HCT116 (cell line): ENCODE measurements at regions not wholly inside any gene's neighbourhood (a gene's known extent, or its start where the extent isn't known, plus 50 kb on each side); places are given as distances from the start of the nearest gene placed in this dataset.

ENCODE experiments used
- ATAC-seq: fragments of 200-7000 bp; cut with Tn5 transposase; 2 replicates; pipeline ENCODE4 v1.9.1; 2020; ENCODE audit warnings: mild to moderate bottlenecking, moderate library complexity
- BruUV-seq: library from RNA; stranded (reverse); fragments of 400-500 nt; replicated peaks from 2 replicates; lab custom pipeline; 2021; lab: Mats Ljungman, UMichigan
- CTCF ChIA-PET: fragments of 300-600 bp; sonication (Branson Sonifier 250); formaldehyde crosslinking; loops from one replicate; lab custom pipeline; 2021; ENCODE audit warnings: antibody characterized with exemption; lab: Charles Lee
- POLR2A ChIA-PET: fragments of 300-600, 350-600 bp; sonication (Branson Sonifier 250); formaldehyde crosslinking; loops from one replicate; lab custom pipeline; 2021; ENCODE audit warnings: antibody characterized with exemption; lab: Charles Lee
- RAD21 ChIA-PET, 2 experiments: fragments of 300-600 bp; sonication (Branson Sonifier 250); formaldehyde crosslinking; loops; one replicate each; lab custom pipeline; 2023; ENCODE audit warnings: low total read pairs in 2 of 2; ENCODE audit not compliant: uncharacterized antibody in 2 of 2, unreplicated experiment in 2 of 2, low non-redundant PET in 1 of 2; lab: Charles Lee
- DNase-seq: peaks from one replicate; pipeline ENCODE4 v3.0.0-alpha.2; 2010; ENCODE audit warnings: low read depth, low spot score
- H2AFZ ChIP-seq: fragments of 200-600 bp; shearing (Covaris generic), sonication (generic); 2 replicates; pipeline ENCODE4 v1.6.1; 2017; ENCODE audit warnings: low read depth, mixed run types, mixed read lengths, antibody characterized with exemption, low read length; ENCODE audit not compliant: poor library complexity, severe bottlenecking
- H3K27ac ChIP-seq: 2 replicates; pipeline ENCODE4 v1.5.1; 2012; ENCODE audit warnings: low read depth, low read length
- H3K27me3 ChIP-seq: fragments of 200-600 bp; sonication (generic); 2 replicates; pipeline ENCODE4 v1.6.1; 2016; ENCODE audit warnings: mixed run types, low read length, mixed read lengths; ENCODE audit not compliant: insufficient read depth
- H3K36me3 ChIP-seq, 2 experiments: fragments of 200-500 bp in 1 of 2; fragments of 200-600 bp in 1 of 2; sonication (Bioruptor generic) in 1 of 2; sonication (generic) in 1 of 2; 2 replicates each; pipeline versions ENCODE4 v1.5.1 to v1.6.1; 2014 to 2016; ENCODE audit warnings: low read length in 2 of 2, inconsistent platforms in 1 of 2, mixed read lengths in 1 of 2, mixed run types in 1 of 2; ENCODE audit not compliant: insufficient read depth in 2 of 2, control insufficient read depth in 1 of 2
- H3K4me1 ChIP-seq, 2 experiments: fragments of 200-600 bp in 1 of 2; sonication (generic) in 1 of 2; 2 replicates each; pipeline versions ENCODE4 v1.5.1 to v1.6.1; 2012 to 2017; ENCODE audit warnings: low read length in 2 of 2, inconsistent platforms in 1 of 2, mild to moderate bottlenecking in 1 of 2, mixed read lengths in 1 of 2, mixed run types in 1 of 2, moderate library complexity in 1 of 2; ENCODE audit not compliant: insufficient read depth in 2 of 2, control insufficient read depth in 1 of 2
- H3K4me2 ChIP-seq: fragments of 200-600 bp; sonication (generic); 2 replicates; pipeline ENCODE4 v1.6.1; 2017; ENCODE audit warnings: mixed run types, low read length, mixed read lengths
- H3K4me3 ChIP-seq, 2 experiments: fragments of 200-600 bp in 1 of 2; sonication (generic) in 1 of 2; replicated peaks in 1 of 2; 2 replicates each; pipeline ENCODE4 v1.5.1; 2011 to 2016; ENCODE audit warnings: low read length in 2 of 2, control low read depth in 1 of 2, low read depth in 1 of 2, mild to moderate bottlenecking in 1 of 2, mixed read lengths in 1 of 2, mixed run types in 1 of 2
- H3K79me2 ChIP-seq: fragments of 200-600 bp; sonication (generic); 2 replicates; pipeline ENCODE4 v1.6.1; 2017; ENCODE audit warnings: mild to moderate bottlenecking, mixed run types, low read length, moderate library complexity, mixed read lengths; ENCODE audit not compliant: insufficient read depth
- H3K9ac ChIP-seq: fragments of 200-600 bp; sonication (generic); 2 replicates; pipeline ENCODE4 v1.6.1; 2016; ENCODE audit warnings: low read length, mixed read lengths
- H3K9me2 ChIP-seq: fragments of 200-600 bp; sonication (generic), shearing (Covaris generic); 2 replicates; pipeline ENCODE4 v1.6.1; 2017; ENCODE audit warnings: mixed run types, mild to moderate bottlenecking, moderate library complexity; ENCODE audit not compliant: insufficient read depth
- H3K9me3 ChIP-seq, 2 experiments: fragments of 200-500 bp in 1 of 2; fragments of 200-600 bp in 1 of 2; sonication (Bioruptor generic) in 1 of 2; sonication (generic) in 1 of 2; 2 replicates each; pipeline ENCODE4 v1.6.1; 2014 to 2017; ENCODE audit warnings: low read length in 2 of 2, mixed read lengths in 2 of 2, inconsistent platforms in 1 of 2, low read depth in 1 of 2, mild to moderate bottlenecking in 1 of 2, mixed run types in 1 of 2, moderate library complexity in 1 of 2; ENCODE audit not compliant: control insufficient read depth in 1 of 2, insufficient read depth in 1 of 2
- H4K20me1 ChIP-seq: fragments of 200-600 bp; sonication (generic), shearing (Covaris generic); 2 replicates; pipeline ENCODE4 v1.6.1; 2017; ENCODE audit warnings: mixed run types, mild to moderate bottlenecking, moderate library complexity; ENCODE audit not compliant: insufficient read depth
- CEBPB ChIP-seq: IDR thresholded peaks from 2 replicates; pipeline ENCODE4 v1.6.1; 2012; ENCODE audit warnings: low read depth
- ELF1 ChIP-seq: IDR thresholded peaks from 2 replicates; pipeline ENCODE4 v1.6.1; 2012; ENCODE audit warnings: low read depth, borderline replicate concordance
- EZH2phosphoT487 ChIP-seq: fragments of 200-600 bp; IDR thresholded peaks from 2 replicates; pipeline ENCODE4 v1.6.1; 2018; ENCODE audit warnings: antibody characterized with exemption, borderline replicate concordance
- POLR2A ChIP-seq: IDR thresholded peaks from 2 replicates; pipeline ENCODE4 v1.7.0; 2011; ENCODE audit warnings: borderline replicate concordance; ENCODE audit not compliant: insufficient read depth, insufficient read length; ENCODE audit errors: extremely low read depth
- POLR2AphosphoS5 ChIP-seq: IDR thresholded peaks from 2 replicates; pipeline ENCODE4 v1.6.1; 2011; ENCODE audit warnings: mild to moderate bottlenecking, low read depth, low read length, moderate library complexity
- SIN3A ChIP-seq: IDR thresholded peaks from 2 replicates; pipeline ENCODE4 v1.6.1; 2012; ENCODE audit warnings: low read depth
- SP1 ChIP-seq: IDR thresholded peaks from 2 replicates; pipeline ENCODE4 v1.6.1; 2012; ENCODE audit warnings: low read depth
- SRF ChIP-seq: IDR thresholded peaks from 2 replicates; pipeline ENCODE4 v1.6.1; 2012; ENCODE audit warnings: low read depth
- TCF7L2 ChIP-seq: IDR thresholded peaks from 2 replicates; pipeline ENCODE4 v1.7.0; 2011; ENCODE audit warnings: borderline replicate concordance, inconsistent platforms; ENCODE audit not compliant: insufficient read depth, insufficient read length; ENCODE audit errors: extremely low read depth
- YY1 ChIP-seq: IDR thresholded peaks from 2 replicates; pipeline ENCODE4 v1.6.1; 2011; ENCODE audit warnings: low read length, low read depth, moderate library complexity, mild to moderate bottlenecking; ENCODE audit not compliant: insufficient replicate concordance; ENCODE audit errors: extremely low read depth
- ZFX ChIP-seq: fragments of 450-650 bp; IDR thresholded peaks from 2 replicates; pipeline ENCODE4 v1.6.1; 2017
- ZNF274 ChIP-seq: fragments of 200-500 bp; sonication (Bioruptor generic); IDR thresholded peaks from 2 replicates; pipeline ENCODE4 v1.6.1; 2014; ENCODE audit warnings: mild to moderate bottlenecking, low read depth, low read length, inconsistent platforms
- intact Hi-C: fragments of 100-400 bp; cut with micrococcal nuclease; formaldehyde crosslinking; loops from 2 replicates; pipeline ENCODE4 v1.10.0; 2022
- TF ChIP-seq, protein P1 (sequence below): IDR thresholded peaks from 2 replicates; pipeline ENCODE4 v1.6.1; 2011; ENCODE audit warnings: mild to moderate bottlenecking, low read length, moderate library complexity; ENCODE audit not compliant: insufficient replicate concordance; ENCODE audit errors: extremely low read depth
- TF ChIP-seq, protein P2 (sequence below): IDR thresholded peaks from 2 replicates; pipeline ENCODE4 v1.6.1; 2012
- TF ChIP-seq, protein P3 (sequence below), 3 experiments: fragments of 200-600 bp in 1 of 3; sonication (generic) in 1 of 3; IDR thresholded peaks in 2 of 3; conservative IDR thresholded peaks in 1 of 3; 2 replicates each; pipeline ENCODE4 v1.5.1; 2012 to 2017; ENCODE audit warnings: low read depth in 2 of 3, low read length in 2 of 3, antibody characterized with exemption in 1 of 3, borderline replicate concordance in 1 of 3, control low read depth in 1 of 3, mild to moderate bottlenecking in 1 of 3, mixed read lengths in 1 of 3, mixed run types in 1 of 3, moderate library complexity in 1 of 3; ENCODE audit not compliant: insufficient read depth in 1 of 3
- TF ChIP-seq, protein P4 (sequence below): IDR thresholded peaks from 2 replicates; pipeline ENCODE4 v1.6.1; 2012

DNA sequence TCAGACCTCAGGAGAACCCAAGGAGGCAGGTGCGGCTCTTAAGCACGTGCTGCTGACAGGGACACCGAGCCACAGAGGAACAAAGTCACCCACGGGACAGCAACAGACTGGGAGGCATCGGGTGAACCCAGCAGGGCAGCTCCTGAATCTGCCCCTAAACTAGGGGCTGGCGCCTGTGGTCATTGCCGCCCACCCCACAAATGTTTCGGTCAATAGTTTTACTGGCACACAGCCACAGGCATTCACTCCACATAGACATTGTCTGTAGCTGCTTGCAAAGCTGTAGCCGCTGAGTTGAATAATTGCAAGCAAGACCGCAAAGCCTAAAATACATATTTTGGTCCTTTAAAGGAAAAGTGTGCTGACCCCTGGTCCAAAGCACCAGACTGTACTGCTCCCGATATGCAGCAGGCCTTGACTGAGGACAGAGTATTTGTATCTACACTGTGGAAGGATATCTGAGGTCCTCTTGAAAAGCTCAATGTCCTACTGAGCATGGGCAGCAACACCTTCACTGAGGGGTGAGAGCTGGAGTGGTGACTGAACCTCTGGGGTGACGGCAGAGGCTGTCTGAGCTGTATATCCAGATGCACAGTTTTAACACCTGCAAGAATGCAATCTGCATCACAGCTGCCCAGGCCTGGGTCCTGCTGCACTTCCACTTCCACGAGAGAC, 310.3 kb downstream of the THBS2 start:
- H3K9me2 ChIP-seq: no peaks in the 10 kb centered on the region
- H3K27me3 ChIP-seq: peaks cover 9% of the 10 kb centered on the region; the same call in 1 of the 2 replicates
- H3K9me3 ChIP-seq: no peaks in the 10 kb centered on the region
- TF ChIP-seq, protein P1, sequence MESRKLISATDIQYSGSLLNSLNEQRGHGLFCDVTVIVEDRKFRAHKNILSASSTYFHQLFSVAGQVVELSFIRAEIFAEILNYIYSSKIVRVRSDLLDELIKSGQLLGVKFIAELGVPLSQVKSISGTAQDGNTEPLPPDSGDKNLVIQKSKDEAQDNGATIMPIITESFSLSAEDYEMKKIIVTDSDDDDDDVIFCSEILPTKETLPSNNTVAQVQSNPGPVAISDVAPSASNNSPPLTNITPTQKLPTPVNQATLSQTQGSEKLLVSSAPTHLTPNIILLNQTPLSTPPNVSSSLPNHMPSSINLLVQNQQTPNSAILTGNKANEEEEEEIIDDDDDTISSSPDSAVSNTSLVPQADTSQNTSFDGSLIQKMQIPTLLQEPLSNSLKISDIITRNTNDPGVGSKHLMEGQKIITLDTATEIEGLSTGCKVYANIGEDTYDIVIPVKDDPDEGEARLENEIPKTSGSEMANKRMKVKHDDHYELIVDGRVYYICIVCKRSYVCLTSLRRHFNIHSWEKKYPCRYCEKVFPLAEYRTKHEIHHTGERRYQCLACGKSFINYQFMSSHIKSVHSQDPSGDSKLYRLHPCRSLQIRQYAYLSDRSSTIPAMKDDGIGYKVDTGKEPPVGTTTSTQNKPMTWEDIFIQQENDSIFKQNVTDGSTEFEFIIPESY: no peak
- TF ChIP-seq SIN3A (no peak), POLR2AphosphoS5 (no peak)
- H2AFZ ChIP-seq: no peak overlapping the region
- H3K79me2 ChIP-seq: no peaks in the 10 kb centered on the region
- no peak overlapping the region for H3K9ac ChIP-seq
- ATAC-seq (no peak), DNase-seq (no peak)
- no peaks in the 10 kb centered on the region for H3K36me3 ChIP-seq
- H4K20me1 ChIP-seq: no peaks in the 10 kb centered on the region
- RAD21 ChIA-PET: no interaction called here
- POLR2A ChIA-PET: no interaction called here
- intact Hi-C loops: no loop called here
- no peak overlapping the region for H3K4me3 ChIP-seq
- CTCF ChIA-PET: interaction anchor here (1.5 kb wide), 1 partner anchor 14 kb away, joined by 4 read pairs; no protein-coding TSS in a partner anchor
- H3K4me1 ChIP-seq: no peaks in the 10 kb centered on the region
- BruUV-seq: no TSS peak
- no peak overlapping the region for H3K4me2 ChIP-seq
- H3K27ac ChIP-seq: no peak overlapping the region

DNA sequence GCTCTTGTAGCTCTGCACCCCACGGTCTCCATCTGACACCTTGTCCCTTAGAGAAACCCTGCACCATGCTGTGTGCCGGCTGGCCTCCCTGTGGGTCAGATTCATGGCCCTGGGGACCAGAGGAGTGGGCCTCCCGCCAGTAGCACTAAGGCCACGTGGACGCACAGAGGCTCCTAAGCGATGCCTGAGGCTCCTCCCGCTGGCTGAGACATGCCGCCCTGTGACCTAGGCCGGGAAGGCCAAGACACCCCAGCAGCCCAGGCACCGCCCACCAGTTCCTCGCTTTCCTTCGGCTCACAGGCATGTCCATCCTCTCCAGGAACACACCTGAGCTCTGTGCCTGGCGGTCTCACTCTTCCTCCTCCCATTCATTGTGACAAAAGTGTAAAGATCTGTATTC, 311.0 kb downstream of the THBS2 start:
- Histone ChIP-seq H3K36me3 (no peaks in the 10 kb centered on the region), H3K27ac (no peak overlapping the region), H3K4me1 (no peaks in the 10 kb centered on the region), H3K4me3 (no peak overlapping the region), H3K9ac (no peak overlapping the region), H3K79me2 (no peaks in the 10 kb centered on the region), H4K20me1 (no peaks in the 10 kb centered on the region), H3K4me2 (no peak overlapping the region), H2AFZ (no peak overlapping the region), H3K9me3 (no peaks in the 10 kb centered on the region), H3K9me2 (no peaks in the 10 kb centered on the region), H3K27me3 (peaks cover 9% of the 10 kb centered on the region; the same call in 1 of the 2 replicates)
- BruUV-seq: no TSS peak
- intact Hi-C loops: no loop called here
- ChIA-PET POLR2A (no interaction called here), CTCF (no interaction called here), RAD21 (no interaction called here)
- DNase-seq: no peak
- no peak for ATAC-seq
- TF ChIP-seq, protein P2, sequence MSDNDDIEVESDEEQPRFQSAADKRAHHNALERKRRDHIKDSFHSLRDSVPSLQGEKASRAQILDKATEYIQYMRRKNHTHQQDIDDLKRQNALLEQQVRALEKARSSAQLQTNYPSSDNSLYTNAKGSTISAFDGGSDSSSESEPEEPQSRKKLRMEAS: no peak
- TF ChIP-seq ZNF274: no peak
- TF ChIP-seq YY1: no peak
- TF ChIP-seq EZH2phosphoT487: no peak
- TF ChIP-seq, protein P3, sequence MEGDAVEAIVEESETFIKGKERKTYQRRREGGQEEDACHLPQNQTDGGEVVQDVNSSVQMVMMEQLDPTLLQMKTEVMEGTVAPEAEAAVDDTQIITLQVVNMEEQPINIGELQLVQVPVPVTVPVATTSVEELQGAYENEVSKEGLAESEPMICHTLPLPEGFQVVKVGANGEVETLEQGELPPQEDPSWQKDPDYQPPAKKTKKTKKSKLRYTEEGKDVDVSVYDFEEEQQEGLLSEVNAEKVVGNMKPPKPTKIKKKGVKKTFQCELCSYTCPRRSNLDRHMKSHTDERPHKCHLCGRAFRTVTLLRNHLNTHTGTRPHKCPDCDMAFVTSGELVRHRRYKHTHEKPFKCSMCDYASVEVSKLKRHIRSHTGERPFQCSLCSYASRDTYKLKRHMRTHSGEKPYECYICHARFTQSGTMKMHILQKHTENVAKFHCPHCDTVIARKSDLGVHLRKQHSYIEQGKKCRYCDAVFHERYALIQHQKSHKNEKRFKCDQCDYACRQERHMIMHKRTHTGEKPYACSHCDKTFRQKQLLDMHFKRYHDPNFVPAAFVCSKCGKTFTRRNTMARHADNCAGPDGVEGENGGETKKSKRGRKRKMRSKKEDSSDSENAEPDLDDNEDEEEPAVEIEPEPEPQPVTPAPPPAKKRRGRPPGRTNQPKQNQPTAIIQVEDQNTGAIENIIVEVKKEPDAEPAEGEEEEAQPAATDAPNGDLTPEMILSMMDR (IDR thresholded peaks at IDR 0.05 in 2 of 3, conservative IDR thresholded peaks at IDR 0.05 in 1 of 3; ENCODE audit: borderline replicate concordance in 1 of 3, insufficient read depth in 1 of 3, low read depth in 2 of 3, low read length in 2 of 3): no peak
- TF ChIP-seq ZFX: no peak
- TF ChIP-seq ELF1: no peak
- no peak for TF ChIP-seq POLR2AphosphoS5
- no peak for TF ChIP-seq TCF7L2
- TF ChIP-seq SRF: no peak
- TF ChIP-seq SP1: no peak
- no peak for TF ChIP-seq SIN3A
- TF ChIP-seq POLR2A: no peak
- TF ChIP-seq CEBPB: no peak
- TF ChIP-seq, protein P4, sequence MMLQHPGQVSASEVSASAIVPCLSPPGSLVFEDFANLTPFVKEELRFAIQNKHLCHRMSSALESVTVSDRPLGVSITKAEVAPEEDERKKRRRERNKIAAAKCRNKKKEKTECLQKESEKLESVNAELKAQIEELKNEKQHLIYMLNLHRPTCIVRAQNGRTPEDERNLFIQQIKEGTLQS: no peak
